SK-N-SH treated with all-trans-retinoic acid at 6 μM for 48 hours (cell line): ENCODE measurements at regions not wholly inside any gene's neighbourhood (a gene's known extent, or its start where the extent isn't known, plus 50 kb on each side); places are given as distances from the start of the nearest gene placed in this dataset.
A peak's percentile ranks its signal among the peaks of the same experiment; 100 is the strongest.

Source experiments
- ARNTL ChIP-seq: fragments of 450-650 bp; formaldehyde crosslinking; IDR thresholded peaks from 2 replicates; pipeline ENCODE4 v1.5.0; 2020; ENCODE audit warnings: low read depth, mild to moderate bottlenecking, moderate library complexity, borderline replicate concordance
- BACH2 ChIP-seq: fragments of 250-450 bp; sonication (Bioruptor Pico); IDR thresholded peaks from 2 replicates; pipeline ENCODE4 v1.9.0; 2021; ENCODE audit warnings: mild to moderate bottlenecking, borderline replicate concordance
- CSRNP3 ChIP-seq: fragments of 250-450 bp; sonication (Bioruptor Pico); IDR thresholded peaks from 2 replicates; pipeline ENCODE4 v1.5.1; 2021; ENCODE audit warnings: mild to moderate bottlenecking, moderate library complexity
- GLIS3 ChIP-seq: fragments of 250-450 bp; sonication (Bioruptor Pico); IDR thresholded peaks from 2 replicates; pipeline ENCODE4 v1.5.0; 2020; ENCODE audit warnings: mild to moderate bottlenecking, moderate library complexity
- ISL1 ChIP-seq: fragments of 250-450 bp; sonication (Bioruptor Pico); IDR thresholded peaks from 2 replicates; pipeline ENCODE4 v2.1.2; 2022; ENCODE audit warnings: mild to moderate bottlenecking, moderate library complexity
- TOX ChIP-seq: fragments of 250-450 bp; sonication (Bioruptor Pico); IDR thresholded peaks from 2 replicates; pipeline ENCODE4 v1.8.0; 2021; ENCODE audit warnings: mild to moderate bottlenecking, moderate library complexity, borderline replicate concordance
- ZFP30 ChIP-seq: fragments of 450-650 bp; formaldehyde crosslinking; IDR thresholded peaks from 2 replicates; pipeline ENCODE4 v1.5.0; 2022; ENCODE audit warnings: mild to moderate bottlenecking, moderate library complexity
- ZNF565 ChIP-seq: fragments of 450-650 bp; formaldehyde crosslinking; conservative IDR thresholded peaks from 2 replicates; pipeline ENCODE4 v1.5.0; 2020; ENCODE audit warnings: low read depth, mild to moderate bottlenecking, moderate library complexity
- ZNF70 ChIP-seq: fragments of 450-650 bp; formaldehyde crosslinking; IDR thresholded peaks from 2 replicates; pipeline ENCODE4 v1.5.0; 2020; ENCODE audit warnings: mild to moderate bottlenecking, moderate library complexity
- ZNF8 ChIP-seq: fragments of 450-650 bp; formaldehyde crosslinking; IDR thresholded peaks from 2 replicates; pipeline ENCODE4 v1.5.0; 2020; ENCODE audit warnings: mild to moderate bottlenecking, moderate library complexity
- TF ChIP-seq, protein P1 (sequence below): fragments of 250-450 bp; sonication (Bioruptor Pico); IDR thresholded peaks from 2 replicates; pipeline ENCODE4 v1.5.1; 2020; ENCODE audit warnings: low read depth, mild to moderate bottlenecking, moderate library complexity
- TF ChIP-seq, protein P2 (sequence below): fragments of 250-450 bp; sonication (Bioruptor Pico); IDR thresholded peaks from 2 replicates; pipeline ENCODE4 v1.5.0; 2020; ENCODE audit warnings: mild to moderate bottlenecking, moderate library complexity

DNA sequence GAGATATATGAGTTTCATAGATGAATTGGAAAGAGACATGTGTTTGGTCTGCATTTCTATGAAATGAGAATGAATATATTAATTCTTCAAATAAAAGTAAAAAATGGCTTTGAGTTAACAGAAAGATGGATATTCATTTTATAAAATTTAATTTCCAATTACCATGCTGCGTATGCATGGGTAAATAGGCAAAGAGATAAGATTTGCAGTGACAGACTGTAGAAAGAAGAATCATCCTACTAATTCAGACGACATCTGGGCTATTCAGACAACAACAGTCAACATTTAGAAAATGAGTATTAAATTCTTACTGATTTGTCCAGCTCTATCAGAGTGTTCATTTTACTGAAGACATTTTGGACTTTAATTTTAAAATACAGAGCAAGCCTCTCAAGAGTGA lies 602.2 kb upstream of the NRSN1 start:
- TF ChIP-seq ISL1 (CRISPR knock-in tag) (peak; percentile 23; the same call in 1 of the 2 replicates), ZNF70 (CRISPR knock-in tag) (no peak), BACH2 (no peak; the same call in 1 of the 2 replicates), ARNTL (CRISPR knock-in tag) (no peak), ZNF565 (CRISPR knock-in tag) (no peak), CSRNP3 (CRISPR knock-in tag) (no peak), TOX (CRISPR knock-in tag) (no peak), ZFP30 (no peak), GLIS3 (CRISPR knock-in tag) (no peak), ZNF8 (CRISPR knock-in tag) (no peak)
- TF ChIP-seq, protein P1, sequence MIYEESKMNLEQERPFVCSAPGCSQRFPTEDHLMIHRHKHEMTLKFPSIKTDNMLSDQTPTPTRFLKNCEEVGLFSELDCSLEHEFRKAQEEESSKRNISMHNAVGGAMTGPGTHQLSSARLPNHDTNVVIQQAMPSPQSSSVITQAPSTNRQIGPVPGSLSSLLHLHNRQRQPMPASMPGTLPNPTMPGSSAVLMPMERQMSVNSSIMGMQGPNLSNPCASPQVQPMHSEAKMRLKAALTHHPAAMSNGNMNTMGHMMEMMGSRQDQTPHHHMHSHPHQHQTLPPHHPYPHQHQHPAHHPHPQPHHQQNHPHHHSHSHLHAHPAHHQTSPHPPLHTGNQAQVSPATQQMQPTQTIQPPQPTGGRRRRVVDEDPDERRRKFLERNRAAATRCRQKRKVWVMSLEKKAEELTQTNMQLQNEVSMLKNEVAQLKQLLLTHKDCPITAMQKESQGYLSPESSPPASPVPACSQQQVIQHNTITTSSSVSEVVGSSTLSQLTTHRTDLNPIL (CRISPR knock-in tag) = no peak
- TF ChIP-seq, protein P2, sequence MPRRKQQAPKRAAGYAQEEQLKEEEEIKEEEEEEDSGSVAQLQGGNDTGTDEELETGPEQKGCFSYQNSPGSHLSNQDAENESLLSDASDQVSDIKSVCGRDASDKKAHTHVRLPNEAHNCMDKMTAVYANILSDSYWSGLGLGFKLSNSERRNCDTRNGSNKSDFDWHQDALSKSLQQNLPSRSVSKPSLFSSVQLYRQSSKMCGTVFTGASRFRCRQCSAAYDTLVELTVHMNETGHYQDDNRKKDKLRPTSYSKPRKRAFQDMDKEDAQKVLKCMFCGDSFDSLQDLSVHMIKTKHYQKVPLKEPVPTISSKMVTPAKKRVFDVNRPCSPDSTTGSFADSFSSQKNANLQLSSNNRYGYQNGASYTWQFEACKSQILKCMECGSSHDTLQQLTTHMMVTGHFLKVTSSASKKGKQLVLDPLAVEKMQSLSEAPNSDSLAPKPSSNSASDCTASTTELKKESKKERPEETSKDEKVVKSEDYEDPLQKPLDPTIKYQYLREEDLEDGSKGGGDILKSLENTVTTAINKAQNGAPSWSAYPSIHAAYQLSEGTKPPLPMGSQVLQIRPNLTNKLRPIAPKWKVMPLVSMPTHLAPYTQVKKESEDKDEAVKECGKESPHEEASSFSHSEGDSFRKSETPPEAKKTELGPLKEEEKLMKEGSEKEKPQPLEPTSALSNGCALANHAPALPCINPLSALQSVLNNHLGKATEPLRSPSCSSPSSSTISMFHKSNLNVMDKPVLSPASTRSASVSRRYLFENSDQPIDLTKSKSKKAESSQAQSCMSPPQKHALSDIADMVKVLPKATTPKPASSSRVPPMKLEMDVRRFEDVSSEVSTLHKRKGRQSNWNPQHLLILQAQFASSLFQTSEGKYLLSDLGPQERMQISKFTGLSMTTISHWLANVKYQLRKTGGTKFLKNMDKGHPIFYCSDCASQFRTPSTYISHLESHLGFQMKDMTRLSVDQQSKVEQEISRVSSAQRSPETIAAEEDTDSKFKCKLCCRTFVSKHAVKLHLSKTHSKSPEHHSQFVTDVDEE (CRISPR knock-in tag) = peak; percentile 86
